K562 (cell line): ENCODE measurements at regions not wholly inside any gene's neighbourhood (a gene's known extent, or its start where the extent isn't known, plus 50 kb on each side); places are given as distances from the start of the nearest gene placed in this dataset.

ENCODE experiments used
- ATAC-seq: fragments of 200-7000 bp; cut with Tn5 transposase; 3 replicates; pipeline ENCODE4 v1.9.1; 2020; ENCODE audit warnings: moderate library complexity
- BruUV-seq: library from RNA; stranded (reverse); fragments of 400-500 nt; replicated peaks from 2 replicates; lab custom pipeline; 2021; lab: Mats Ljungman, UMichigan
- CTCF ChIA-PET: fragments of 300-600 bp; formaldehyde crosslinking; extraction: SDS; loops from one replicate; lab custom pipeline; 2021; ENCODE audit warnings: low intra/inter-chr PET ratio; lab: Yijun Ruan, JAX
- POLR2A ChIA-PET: fragments of 300-600, 350-650 bp; sonication (Branson Sonifier 250); formaldehyde crosslinking; extraction: SDS; loops from one replicate; lab custom pipeline; 2021; ENCODE audit warnings: antibody characterized with exemption, inconsistent platforms; lab: Yijun Ruan, JAX
- DNase-seq, 4 experiments: peaks; one replicate each; pipeline versions ENCODE4 v3.0.0 to v3.0.0-alpha.2; 2011 to 2018; ENCODE audit warnings: low spot score in 3 of 4, mixed read lengths in 3 of 4; ENCODE audit errors: extremely low read depth in 1 of 4
- FAIRE-seq: peaks from 2 replicates; lab custom pipeline; 2011; peaks lifted over from hg19 to GRCh38; lab: Jason Lieb, UNC
- H2AFZ ChIP-seq: 2 replicates; pipeline ENCODE4 v1.6.0; 2011; ENCODE audit warnings: low read depth, low read length, control low read depth, inconsistent platforms
- H3K27ac ChIP-seq: fragments of 200-600 bp; 3 replicates; pipeline ENCODE4 v1.8.0; 2011; ENCODE audit warnings: low read depth, mild to moderate bottlenecking, control low read depth, inconsistent platforms, low read length, moderate library complexity, mixed read lengths; ENCODE audit errors: extremely low read depth
- H3K27me3 ChIP-seq, 2 experiments: fragments of 300-600 bp in 1 of 2; 2 replicates in 1 of 2; 3 replicates in 1 of 2; pipeline versions ENCODE4 v1.6.0 to v1.8.0; 2011; ENCODE audit warnings: inconsistent platforms in 2 of 2, low read length in 2 of 2, mild to moderate bottlenecking in 1 of 2, mixed read lengths in 1 of 2, moderate library complexity in 1 of 2; ENCODE audit not compliant: control insufficient read depth in 2 of 2, insufficient read depth in 2 of 2
- H3K36me3 ChIP-seq: fragments of 300-600 bp; 3 replicates; pipeline ENCODE4 v1.8.0; 2011; ENCODE audit warnings: mild to moderate bottlenecking, low read length, inconsistent platforms; ENCODE audit not compliant: control insufficient read depth, insufficient read depth
- H3K4me1 ChIP-seq, 2 experiments: fragments of 200-600 bp in 1 of 2; replicated peaks in 1 of 2; 2 replicates in 1 of 2; 3 replicates in 1 of 2; pipeline versions ENCODE4 v1.5.1 to v1.8.0; 2011; ENCODE audit warnings: inconsistent platforms in 2 of 2, low read length in 2 of 2, mild to moderate bottlenecking in 1 of 2, mixed read lengths in 1 of 2, moderate library complexity in 1 of 2; ENCODE audit not compliant: control insufficient read depth in 2 of 2, insufficient read depth in 2 of 2
- H3K4me2 ChIP-seq: 2 replicates; pipeline ENCODE4 v1.6.1; 2011; ENCODE audit warnings: low read length, control low read depth, inconsistent platforms, mixed read lengths; ENCODE audit not compliant: insufficient read depth
- H3K4me3 ChIP-seq: fragments of 200-600 bp; sonication (generic), shearing (Covaris generic); 2 replicates; pipeline ENCODE4 v1.5.1; 2016; ENCODE audit warnings: control low read depth, inconsistent platforms
- H3K79me2 ChIP-seq: fragments of 200-600 bp; 3 replicates; pipeline ENCODE4 v1.8.0; 2011; ENCODE audit warnings: low read length, inconsistent platforms; ENCODE audit not compliant: control insufficient read depth, insufficient read depth
- H3K9ac ChIP-seq, 2 experiments: 2 replicates each; pipeline versions ENCODE4 v1.6.0 to v1.6.1; 2011; ENCODE audit warnings: low read depth in 2 of 2, low read length in 2 of 2, control low read depth in 1 of 2, inconsistent platforms in 1 of 2, mild to moderate bottlenecking in 1 of 2, mixed read lengths in 1 of 2; ENCODE audit not compliant: insufficient read depth in 1 of 2
- H3K9me1 ChIP-seq: one replicate; pipeline ENCODE4 v1.6.0; 2011; ENCODE audit warnings: inconsistent platforms, mild to moderate bottlenecking, low read length, moderate library complexity; ENCODE audit not compliant: control insufficient read depth, insufficient read depth
- H3K9me3 ChIP-seq: replicated peaks from 2 replicates; pipeline ENCODE4 v1.5.1; 2011; ENCODE audit warnings: low read depth, low read length, inconsistent platforms; ENCODE audit not compliant: control insufficient read depth, insufficient read depth
- H4K20me1 ChIP-seq: replicated peaks from 2 replicates; pipeline ENCODE4 v1.6.1; 2011; ENCODE audit warnings: low read length, inconsistent platforms, mixed read lengths; ENCODE audit not compliant: control insufficient read depth, insufficient read depth
- CEBPB ChIP-seq: fragments of 450-650 bp; IDR thresholded peaks from 2 replicates; pipeline ENCODE4 v1.6.1; 2016; ENCODE audit warnings: missing genetic modification characterization, missing compliant biosample characterization
- FIP1L1 ChIP-seq: fragments of 200-400 bp; formaldehyde crosslinking; IDR thresholded peaks from 2 replicates; pipeline ENCODE4 v1.6.1; 2018; ENCODE audit warnings: mild to moderate bottlenecking, low read depth, low read length; ENCODE audit not compliant: poor library complexity, severe bottlenecking
- HLTF ChIP-seq: fragments of 450-650 bp; IDR thresholded peaks from 2 replicates; pipeline ENCODE4 v1.6.1; 2016
- MCM3 ChIP-seq: fragments of 450-650 bp; IDR thresholded peaks from 2 replicates; pipeline ENCODE4 v1.6.1; 2016
- NCOA6 ChIP-seq: fragments of 450-650 bp; IDR thresholded peaks from 2 replicates; pipeline ENCODE4 v1.6.1; 2017; ENCODE audit warnings: mild to moderate bottlenecking
- NFATC3 ChIP-seq: fragments of 450-650 bp; IDR thresholded peaks from 2 replicates; pipeline ENCODE4 v1.6.1; 2017; ENCODE audit warnings: mild to moderate bottlenecking
- PATZ1 ChIP-seq: fragments of 250-450 bp; sonication (Bioruptor Pico); IDR thresholded peaks from 2 replicates; pipeline ENCODE4 v1.5.0; 2020; ENCODE audit warnings: mild to moderate bottlenecking, borderline replicate concordance
- SNRNP70 ChIP-seq: fragments of 200-400 bp; formaldehyde crosslinking; optimal IDR thresholded peaks from 2 replicates; pipeline ENCODE3; 2017; ENCODE audit warnings: low read depth, low read length
- ZNF551 ChIP-seq: fragments of 250-450 bp; sonication (Bioruptor Pico); IDR thresholded peaks from 2 replicates; pipeline ENCODE4 v1.5.0; 2021; ENCODE audit warnings: mild to moderate bottlenecking, moderate library complexity
- ZNF586 ChIP-seq: fragments of 450-650 bp; formaldehyde crosslinking; conservative IDR thresholded peaks from 2 replicates; pipeline ENCODE4 v1.4.0; 2020; ENCODE audit warnings: mild to moderate bottlenecking, moderate library complexity
- WGBS: fragments of 100-300 bp; shearing (Covaris generic); methylation state at CpG from one replicate; pipeline ENCODE4 v1.1.6; 2016; ENCODE audit warnings: low coverage, mixed read lengths; ENCODE audit not compliant: insufficient coverage; ENCODE audit errors: missing lambda C conversion rate; 5-methylcytosine and 5-hydroxymethylcytosine counted together
- in situ Hi-C: fragments of 300-500 bp; cut with MboI; formaldehyde crosslinking; loops from 4 replicates; pipeline ENCODE4 v1.15.0; 2018; ENCODE audit warnings: inconsistent platforms, mixed read lengths
- intact Hi-C: fragments of 100-400 bp; cut with micrococcal nuclease; formaldehyde crosslinking; loops from 2 replicates; pipeline ENCODE4 v1.14.2; 2022
- TF ChIP-seq, protein P1 (sequence below): fragments of 450-650 bp; conservative IDR thresholded peaks from 2 replicates; pipeline ENCODE4 v1.6.1; 2016; ENCODE audit warnings: missing genetic modification characterization, low read depth, mild to moderate bottlenecking, missing compliant biosample characterization, moderate library complexity
- TF ChIP-seq, protein P2 (sequence below), 2 experiments: fragments of 450-650 bp in 1 of 2; sonication (generic) in 1 of 2; formaldehyde crosslinking; conservative IDR thresholded peaks; 2 replicates each; pipeline versions ENCODE4 v1.4.0 to v1.8.1; 2020 to 2022; ENCODE audit warnings: mild to moderate bottlenecking in 1 of 2, missing genetic modification reagents in 1 of 2
- TF ChIP-seq, protein P3 (sequence below): fragments of 250-450 bp; sonication (Bioruptor Pico); IDR thresholded peaks from 2 replicates; pipeline ENCODE4 v1.8.0; 2021; ENCODE audit warnings: mild to moderate bottlenecking, moderate library complexity

DNA sequence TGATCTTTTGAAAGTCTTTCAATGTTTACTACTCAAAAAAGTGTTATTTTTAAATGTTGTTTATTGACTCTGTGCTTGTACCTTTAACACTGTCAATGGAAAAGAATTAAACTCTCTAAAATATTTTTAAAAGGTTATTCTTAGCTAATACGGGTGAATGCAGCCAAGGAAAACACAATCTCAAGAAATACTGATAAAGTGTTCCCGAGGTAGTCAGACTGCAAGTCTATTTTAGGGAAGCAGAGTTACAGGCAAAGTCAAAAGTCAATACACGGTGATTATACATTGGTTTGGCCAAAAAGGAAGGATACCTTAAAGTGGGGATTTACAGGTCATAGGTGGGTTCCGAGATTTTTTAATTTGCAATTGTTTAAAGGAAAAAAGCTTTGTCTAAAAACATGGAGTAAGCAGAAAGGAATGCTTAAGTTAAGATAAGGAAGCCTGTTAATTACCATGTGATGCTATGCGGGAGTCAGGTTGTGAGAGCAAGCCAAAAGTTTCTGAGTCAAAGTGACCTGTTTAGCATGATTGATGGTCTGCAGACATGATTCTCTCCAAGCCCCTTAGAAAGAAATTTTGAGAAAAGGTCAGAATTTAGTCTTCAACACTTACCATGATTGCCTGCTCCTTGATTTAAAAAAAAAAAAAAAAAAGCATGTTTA lies 288.4 kb downstream of the KLHL4 start:
- FAIRE-seq = no peak
- Histone ChIP-seq H3K4me1 (no peaks in the 10 kb centered on the region), H2AFZ (no peak overlapping the region), H3K9me1 (no peaks in the 10 kb centered on the region), H3K4me3 (no peak overlapping the region), H3K79me2 (no peaks in the 10 kb centered on the region), H3K36me3 (no peaks in the 10 kb centered on the region), H3K9me3 (no peaks in the 10 kb centered on the region), H3K27ac (no peak overlapping the region), H3K4me2 (no peak overlapping the region), H4K20me1 (no peaks in the 10 kb centered on the region), H3K27me3 (no peaks in the 10 kb centered on the region), H3K9ac (no peak overlapping the region)
- in situ Hi-C loops = no loop called here
- ATAC-seq = no peak
- DNase-seq = no peak
- TF ChIP-seq HLTF (no peak), NFATC3 (no peak), CEBPB (no peak), NCOA6 (no peak), SNRNP70 (no peak), ZNF586 (CRISPR knock-in tag) (no peak), ZNF551 (no peak), MCM3 (no peak), FIP1L1 (no peak), PATZ1 (CRISPR knock-in tag) (no peak)
- TF ChIP-seq, protein P1, sequence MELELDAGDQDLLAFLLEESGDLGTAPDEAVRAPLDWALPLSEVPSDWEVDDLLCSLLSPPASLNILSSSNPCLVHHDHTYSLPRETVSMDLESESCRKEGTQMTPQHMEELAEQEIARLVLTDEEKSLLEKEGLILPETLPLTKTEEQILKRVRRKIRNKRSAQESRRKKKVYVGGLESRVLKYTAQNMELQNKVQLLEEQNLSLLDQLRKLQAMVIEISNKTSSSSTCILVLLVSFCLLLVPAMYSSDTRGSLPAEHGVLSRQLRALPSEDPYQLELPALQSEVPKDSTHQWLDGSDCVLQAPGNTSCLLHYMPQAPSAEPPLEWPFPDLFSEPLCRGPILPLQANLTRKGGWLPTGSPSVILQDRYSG = no peak
- TF ChIP-seq, protein P2, sequence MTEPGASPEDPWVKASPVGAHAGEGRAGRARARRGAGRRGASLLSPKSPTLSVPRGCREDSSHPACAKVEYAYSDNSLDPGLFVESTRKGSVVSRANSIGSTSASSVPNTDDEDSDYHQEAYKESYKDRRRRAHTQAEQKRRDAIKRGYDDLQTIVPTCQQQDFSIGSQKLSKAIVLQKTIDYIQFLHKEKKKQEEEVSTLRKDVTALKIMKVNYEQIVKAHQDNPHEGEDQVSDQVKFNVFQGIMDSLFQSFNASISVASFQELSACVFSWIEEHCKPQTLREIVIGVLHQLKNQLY (CRISPR knock-in tag; conservative IDR thresholded peaks at IDR 0.05) = no peak
- TF ChIP-seq, protein P3, sequence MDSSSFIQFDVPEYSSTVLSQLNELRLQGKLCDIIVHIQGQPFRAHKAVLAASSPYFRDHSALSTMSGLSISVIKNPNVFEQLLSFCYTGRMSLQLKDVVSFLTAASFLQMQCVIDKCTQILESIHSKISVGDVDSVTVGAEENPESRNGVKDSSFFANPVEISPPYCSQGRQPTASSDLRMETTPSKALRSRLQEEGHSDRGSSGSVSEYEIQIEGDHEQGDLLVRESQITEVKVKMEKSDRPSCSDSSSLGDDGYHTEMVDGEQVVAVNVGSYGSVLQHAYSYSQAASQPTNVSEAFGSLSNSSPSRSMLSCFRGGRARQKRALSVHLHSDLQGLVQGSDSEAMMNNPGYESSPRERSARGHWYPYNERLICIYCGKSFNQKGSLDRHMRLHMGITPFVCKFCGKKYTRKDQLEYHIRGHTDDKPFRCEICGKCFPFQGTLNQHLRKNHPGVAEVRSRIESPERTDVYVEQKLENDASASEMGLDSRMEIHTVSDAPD (CRISPR knock-in tag) = no peak
- BruUV-seq = no TSS peak
- ChIA-PET POLR2A (no interaction called here), CTCF (no interaction called here)
- 0% methylated on average over 5 of the region's 5 CpGs for WGBS
- intact Hi-C loops = no loop called here
